Fibroblast of pulmonary artery (primary cell): ENCODE measurements at regions not wholly inside any gene's neighbourhood (a gene's known extent, or its start where the extent isn't known, plus 50 kb on each side); places are given as distances from the start of the nearest gene placed in this dataset.
A peak's percentile ranks its signal among the peaks of the same experiment; 100 is the strongest.
"Not testable (repeated sequence)": the region's sequence is repeated elsewhere in the genome, so short reads cannot be mapped to it uniquely, and the experiment has no call there.

Experiments used
- DNase-seq: peaks from one replicate; pipeline ENCODE4 v3.0.0-alpha.2; 2010; ENCODE audit warnings: low read depth
- H3K4me3 ChIP-seq: replicated peaks from 2 replicates; pipeline ENCODE4 v1.5.1; 2011; ENCODE audit warnings: low read depth, mild to moderate bottlenecking, control low read depth, low read length, moderate library complexity
- TF ChIP-seq, protein P1 (sequence below): IDR thresholded peaks from 2 replicates; pipeline ENCODE4 v1.5.1; 2011; ENCODE audit warnings: mild to moderate bottlenecking, control low read depth, low read length, inconsistent platforms; ENCODE audit errors: missing control alignments

DNA sequence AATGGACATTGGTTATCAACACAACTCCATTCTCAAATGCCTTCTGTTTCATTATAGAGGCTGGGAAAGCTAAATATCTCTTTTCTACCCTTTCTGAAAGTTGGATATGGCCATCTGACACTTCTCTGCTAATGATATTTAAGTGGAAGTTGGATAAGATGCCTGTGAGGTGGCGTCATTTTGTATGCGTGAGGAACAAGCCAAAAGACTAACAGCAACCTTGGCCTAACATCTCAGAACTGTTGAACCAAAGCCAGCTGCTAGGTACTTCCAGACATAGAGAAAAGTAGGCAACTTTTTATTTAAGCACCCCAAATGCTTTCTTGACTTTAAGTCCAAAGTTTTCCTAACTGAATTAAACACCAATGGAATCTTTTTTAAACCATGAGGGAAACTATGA lies 708.4 kb downstream of the CD109 start:
- TF ChIP-seq, protein P1, sequence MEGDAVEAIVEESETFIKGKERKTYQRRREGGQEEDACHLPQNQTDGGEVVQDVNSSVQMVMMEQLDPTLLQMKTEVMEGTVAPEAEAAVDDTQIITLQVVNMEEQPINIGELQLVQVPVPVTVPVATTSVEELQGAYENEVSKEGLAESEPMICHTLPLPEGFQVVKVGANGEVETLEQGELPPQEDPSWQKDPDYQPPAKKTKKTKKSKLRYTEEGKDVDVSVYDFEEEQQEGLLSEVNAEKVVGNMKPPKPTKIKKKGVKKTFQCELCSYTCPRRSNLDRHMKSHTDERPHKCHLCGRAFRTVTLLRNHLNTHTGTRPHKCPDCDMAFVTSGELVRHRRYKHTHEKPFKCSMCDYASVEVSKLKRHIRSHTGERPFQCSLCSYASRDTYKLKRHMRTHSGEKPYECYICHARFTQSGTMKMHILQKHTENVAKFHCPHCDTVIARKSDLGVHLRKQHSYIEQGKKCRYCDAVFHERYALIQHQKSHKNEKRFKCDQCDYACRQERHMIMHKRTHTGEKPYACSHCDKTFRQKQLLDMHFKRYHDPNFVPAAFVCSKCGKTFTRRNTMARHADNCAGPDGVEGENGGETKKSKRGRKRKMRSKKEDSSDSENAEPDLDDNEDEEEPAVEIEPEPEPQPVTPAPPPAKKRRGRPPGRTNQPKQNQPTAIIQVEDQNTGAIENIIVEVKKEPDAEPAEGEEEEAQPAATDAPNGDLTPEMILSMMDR = no peak
- peak; percentile 38 for DNase-seq
- no peak overlapping the region for H3K4me3 ChIP-seq

DNA sequence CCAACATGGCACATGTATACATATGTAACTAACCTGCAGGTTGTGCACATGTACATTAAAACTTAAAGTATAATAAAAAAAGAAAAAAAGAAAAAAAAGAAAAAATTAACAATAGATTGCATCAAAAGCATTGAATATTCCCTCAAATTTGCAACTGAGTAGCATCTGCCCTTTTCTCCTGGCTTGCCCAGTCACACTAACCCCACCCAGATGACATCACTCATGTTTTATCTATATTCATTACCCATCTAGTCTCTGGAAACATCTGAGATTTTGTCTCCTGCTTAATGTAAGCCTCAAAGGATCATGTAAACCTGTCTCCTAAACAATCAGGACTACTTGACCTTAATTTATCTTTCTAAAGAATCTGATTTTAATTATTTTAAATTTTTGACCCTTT lies 706.8 kb downstream of the CD109 start:
- H3K4me3 ChIP-seq = no peak overlapping the region
- TF ChIP-seq, protein P1 = no peak
- no peak for DNase-seq

DNA sequence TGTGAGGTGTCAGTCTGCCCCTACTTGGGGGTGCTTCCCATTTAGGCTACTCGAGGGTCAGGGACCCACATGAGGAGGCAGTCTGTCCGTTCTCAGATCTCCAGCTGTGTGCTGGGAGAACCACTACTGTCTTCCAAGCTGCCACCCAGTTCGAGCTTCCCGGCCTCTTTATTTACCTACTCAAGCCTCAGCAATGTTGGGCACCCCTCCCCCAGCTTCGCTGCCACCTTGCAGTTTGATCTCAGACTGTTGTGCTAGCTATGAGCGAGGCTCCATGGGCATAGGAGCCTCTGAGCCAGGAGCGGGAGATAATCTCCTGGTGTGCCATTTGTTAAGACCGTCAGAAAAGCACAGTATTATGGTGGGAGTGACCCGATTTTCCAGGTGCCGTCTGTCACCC lies 682.4 kb downstream of the CD109 start:
- not testable (repeated sequence) for DNase-seq, H3K4me3 ChIP-seq

DNA sequence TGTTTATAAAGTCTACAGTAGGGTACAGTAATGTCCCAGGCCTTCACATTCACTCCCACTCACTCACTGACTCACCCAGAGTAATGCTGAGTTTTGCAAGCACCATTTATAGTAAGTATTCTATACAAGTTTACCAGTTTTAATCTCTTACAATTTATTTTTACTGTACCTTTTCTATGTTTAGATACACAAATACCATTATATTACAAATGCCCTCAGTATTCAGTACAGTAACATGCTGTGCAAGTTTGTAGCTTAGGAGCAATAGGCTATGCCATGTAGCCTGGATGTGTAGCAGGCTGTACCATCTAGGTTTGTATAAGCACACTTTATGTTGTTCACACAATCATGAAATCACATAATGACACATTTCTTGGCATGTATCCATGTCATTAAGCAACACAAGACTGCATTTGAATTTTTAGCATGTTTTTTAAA lies 673.6 kb downstream of the CD109 start:
- TF ChIP-seq, protein P1 = no peak
- no peak overlapping the region for H3K4me3 ChIP-seq
- DNase-seq = peak; percentile 84

DNA sequence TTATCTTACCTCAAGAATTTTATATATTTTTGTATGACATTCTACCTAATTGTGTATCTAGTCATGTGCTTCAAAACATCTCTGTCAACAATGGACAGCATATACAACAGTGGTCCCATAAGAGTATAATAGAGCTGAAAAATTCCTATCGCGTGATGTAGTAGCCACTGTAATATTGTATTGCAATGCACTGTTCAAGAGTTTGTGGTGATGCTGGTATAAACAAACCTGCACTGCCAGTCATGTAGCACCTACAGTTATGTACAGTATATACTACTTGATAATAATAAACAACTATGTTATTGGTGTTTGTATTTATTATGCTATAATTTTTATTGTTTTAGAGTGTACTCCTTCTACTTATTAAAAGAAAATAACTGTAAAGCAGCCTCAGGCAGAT lies 672.7 kb downstream of the CD109 start:
- TF ChIP-seq, protein P1 = no peak
- peak; percentile 20 for DNase-seq
- H3K4me3 ChIP-seq = no peak overlapping the region

DNA sequence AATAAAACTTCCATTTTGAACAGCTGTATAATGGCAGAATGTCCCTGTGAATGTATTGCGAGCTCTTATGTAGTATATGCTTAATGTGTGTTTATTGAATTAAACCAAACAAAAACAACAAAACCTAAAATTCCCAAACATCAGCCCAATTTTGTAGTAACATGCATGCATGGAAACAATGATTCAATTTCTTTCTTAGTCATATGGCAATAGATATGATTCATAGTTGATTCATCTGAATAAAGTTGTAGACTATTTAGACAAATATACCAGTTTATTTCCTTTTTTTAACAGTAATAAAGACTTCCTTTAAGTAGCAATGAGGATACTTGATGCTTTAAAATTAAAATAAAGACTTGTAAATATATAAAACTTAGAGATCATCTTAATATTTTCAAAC lies 670.6 kb downstream of the CD109 start:
- TF ChIP-seq, protein P1 = no peak
- peak; percentile 17 for DNase-seq
- H3K4me3 ChIP-seq = no peak overlapping the region

DNA sequence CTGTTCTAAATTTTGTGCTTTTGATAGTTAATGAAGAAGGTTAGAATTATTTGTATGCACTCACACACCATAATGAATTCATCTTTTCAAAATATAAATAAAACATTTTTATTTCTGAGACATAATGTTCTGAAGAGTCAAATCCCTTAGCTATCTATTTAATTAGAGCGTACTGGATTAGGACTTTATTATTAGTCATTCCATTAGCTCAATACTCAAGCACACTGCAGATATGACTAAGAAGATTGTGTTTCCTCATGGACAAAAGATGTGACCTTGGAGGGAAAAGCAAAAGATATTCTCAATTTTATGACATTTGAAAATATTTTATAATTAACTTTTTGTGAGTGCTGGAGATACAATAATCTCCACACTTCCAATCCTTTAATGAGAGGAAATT lies 666.4 kb downstream of the CD109 start:
- no peak overlapping the region for H3K4me3 ChIP-seq
- no peak for DNase-seq
- TF ChIP-seq, protein P1 = no peak
